ACHN (cell line): ENCODE measurements at regions not wholly inside any gene's neighbourhood (a gene's known extent, or its start where the extent isn't known, plus 50 kb on each side); places are given as distances from the start of the nearest gene placed in this dataset.

Experiments used
- DNase-seq: peaks from one replicate; pipeline ENCODE4 v3.0.0-alpha.2; 2015
- in situ Hi-C: cut with HindIII; loops from 2 replicates; pipeline ENCODE4 v1.10.0; 2017; ENCODE audit warnings: low sequenced_read_pairs, low pct_ligation_motif_present, low pct_unique_long_range_greater_than_20kb

GRCh38 chr20:21004386-21005076 lies 101.6 kb downstream of the LINC00237 start:
- no peak for DNase-seq
- in situ Hi-C loops, result no loop called here

- DNase-seq, result no peak
- in situ Hi-C loops, result no loop called here
These were observed 102.3 kb downstream of the LINC00237 start for GRCh38 chr20:21003902-21004301.

- in situ Hi-C loops, result no loop called here
- DNase-seq, result no peak
These were observed 103.7 kb downstream of the LINC00237 start for GRCh38 chr20:21002486-21002885.

GRCh38 chr20:20993372-20993771 lies 112.8 kb downstream of the LINC00237 start:
- no peak for DNase-seq
- in situ Hi-C loops, result no loop called here

- in situ Hi-C loops, result no loop called here
- DNase-seq, result no peak
These were observed 113.3 kb downstream of the LINC00237 start for GRCh38 chr20:20992686-20993360.

GRCh38 chr20:20992277-20992676 lies 113.9 kb downstream of the LINC00237 start:
- in situ Hi-C loops, result no loop called here
- no peak for DNase-seq

GRCh38 chr20:20989081-20989480 lies 117.1 kb downstream of the LINC00237 start:
- no peak for DNase-seq
- in situ Hi-C loops, result no loop called here

GRCh38 chr20:20979934-20980333 lies 126.2 kb downstream of the LINC00237 start:
- DNase-seq, result no peak
- in situ Hi-C loops, result no loop called here

GRCh38 chr20:20977786-20978185 lies 128.4 kb downstream of the LINC00237 start:
- in situ Hi-C loops, result no loop called here
- DNase-seq, result no peak

- in situ Hi-C loops, result no loop called here
- DNase-seq, result no peak
These were observed 133.7 kb downstream of the LINC00237 start for GRCh38 chr20:20972490-20972889.

- in situ Hi-C loops, result no loop called here
- DNase-seq, result no peak
These were observed 134.3 kb downstream of the LINC00237 start for GRCh38 chr20:20971810-20972209.

GRCh38 chr20:20970841-20971240 lies 135.3 kb downstream of the LINC00237 start:
- DNase-seq, result no peak
- in situ Hi-C loops, result no loop called here

- in situ Hi-C loops, result no loop called here
- no peak for DNase-seq
These were observed 136.4 kb downstream of the LINC00237 start for GRCh38 chr20:20969701-20970280.

- no peak for DNase-seq
- in situ Hi-C loops, result no loop called here
These were observed 138.5 kb downstream of the LINC00237 start for GRCh38 chr20:20967564-20968184.

GRCh38 chr20:20966171-20966570 lies 140.0 kb downstream of the LINC00237 start:
- in situ Hi-C loops, result no loop called here
- DNase-seq, result no peak

GRCh38 chr20:20959031-20959755 lies 147.0 kb downstream of the LINC00237 start:
- no peak for DNase-seq
- in situ Hi-C loops, result no loop called here

GRCh38 chr20:20956513-20956931 lies 149.6 kb downstream of the LINC00237 start:
- in situ Hi-C loops, result no loop called here
- DNase-seq, result no peak

- DNase-seq, result no peak
- in situ Hi-C loops, result no loop called here
These were observed 150.3 kb downstream of the LINC00237 start for GRCh38 chr20:20955892-20956291.
